Islet precursor cell (in vitro differentiated cells): ENCODE measurements at regions not wholly inside any gene's neighbourhood (a gene's known extent, or its start where the extent isn't known, plus 50 kb on each side); places are given as distances from the start of the nearest gene placed in this dataset.
"Not testable (repeated sequence)": the region's sequence is repeated elsewhere in the genome, so short reads cannot be mapped to it uniquely, and the experiment has no call there.

ENCODE experiments used
- DNase-seq: peaks from one replicate; pipeline ENCODE4 v3.0.0-alpha.2; 2018

- DNase-seq = no peak
Measured at GRCh38 chr18:9021458-9021857, 81.0 kb upstream of the NDUFV2 start.

GRCh38 chr18:9022397-9023155 is 79.9 kb upstream of the NDUFV2 start:
- no peak for DNase-seq

GRCh38 chr18:9024031-9024646 is 78.4 kb upstream of the NDUFV2 start:
- DNase-seq = not testable (repeated sequence)

GRCh38 chr18:9025091-9025838 is 77.2 kb upstream of the NDUFV2 start:
- DNase-seq = no peak

GRCh38 chr18:9029131-9029530 is 73.4 kb upstream of the NDUFV2 start:
- no peak for DNase-seq

- DNase-seq = no peak
Measured at GRCh38 chr18:9032519-9032918, 70.0 kb upstream of the NDUFV2 start.

- peak; percentile 57 for DNase-seq
Measured at GRCh38 chr18:9038277-9038871, 64.1 kb upstream of the NDUFV2 start.

GRCh38 chr18:9039441-9040071 is 62.9 kb upstream of the NDUFV2 start:
- DNase-seq = no peak

- DNase-seq = no peak
Measured at GRCh38 chr18:9042766-9043481, 59.6 kb upstream of the NDUFV2 start.

- DNase-seq = no peak
Measured at GRCh38 chr18:9043581-9043980, 58.9 kb upstream of the NDUFV2 start.

- no peak for DNase-seq
Measured at GRCh38 chr18:9047715-9048114, 54.8 kb upstream of the NDUFV2 start.

GRCh38 chr18:9048236-9048635 is 54.3 kb upstream of the NDUFV2 start:
- DNase-seq = no peak

- no peak for DNase-seq
Measured at GRCh38 chr18:9048808-9049494, 53.5 kb upstream of the NDUFV2 start.

GRCh38 chr18:9049495-9049809 is 53.0 kb upstream of the NDUFV2 start:
- DNase-seq = no peak

GRCh38 chr18:9050628-9051284 is 51.7 kb upstream of the NDUFV2 start:
- DNase-seq = not testable (repeated sequence)
